H9 (cell line): ENCODE measurements at regions not wholly inside any gene's neighbourhood (a gene's known extent, or its start where the extent isn't known, plus 50 kb on each side); places are given as distances from the start of the nearest gene placed in this dataset.

ENCODE experiments used
- DNase-seq: peaks from one replicate; pipeline ENCODE4 v3.0.0-alpha.2; 2017
- H2AFZ ChIP-seq: one replicate; pipeline ENCODE4 v1.6.1; 2013; ENCODE audit warnings: mild to moderate bottlenecking, low read length, control low read depth, moderate library complexity
- H2AK5ac ChIP-seq: 2 replicates; pipeline ENCODE4 v1.6.1; 2013; ENCODE audit warnings: low read length, control low read depth, mixed read lengths; ENCODE audit not compliant: insufficient read length
- H2BK120ac ChIP-seq: one replicate; pipeline ENCODE4 v1.6.1; 2013; ENCODE audit warnings: low read depth, mild to moderate bottlenecking, low read length, control low read depth, inconsistent platforms; ENCODE audit not compliant: poor library complexity, severe bottlenecking
- H2BK12ac ChIP-seq: 2 replicates; pipeline ENCODE4 v1.6.1; 2013; ENCODE audit warnings: low read length, control low read depth, mixed read lengths, low read depth; ENCODE audit not compliant: insufficient read length
- H2BK15ac ChIP-seq: 2 replicates; pipeline ENCODE4 v1.6.1; 2013; ENCODE audit warnings: low read depth, low read length, control low read depth
- H2BK20ac ChIP-seq: one replicate; pipeline ENCODE4 v1.6.1; 2013; ENCODE audit warnings: low read depth, mild to moderate bottlenecking, low read length, control low read depth, inconsistent platforms; ENCODE audit not compliant: poor library complexity, severe bottlenecking
- H2BK5ac ChIP-seq: 2 replicates; pipeline ENCODE4 v1.6.1; 2013; ENCODE audit warnings: low read length, control low read depth, mixed read lengths; ENCODE audit not compliant: insufficient read length
- H3K14ac ChIP-seq: 2 replicates; pipeline ENCODE4 v1.6.1; 2013; ENCODE audit warnings: low read length, control low read depth; ENCODE audit not compliant: insufficient read depth
- H3K18ac ChIP-seq: 2 replicates; pipeline ENCODE4 v1.6.1; 2013; ENCODE audit warnings: low read depth, mild to moderate bottlenecking, mixed read lengths, low read length, control low read depth; ENCODE audit not compliant: insufficient read length
- H3K23ac ChIP-seq: 2 replicates; pipeline ENCODE4 v1.6.1; 2013; ENCODE audit warnings: low read length, control low read depth, mixed read lengths, low read depth; ENCODE audit not compliant: insufficient read length
- H3K23me2 ChIP-seq: 2 replicates; pipeline ENCODE4 v1.6.1; 2013; ENCODE audit warnings: low read depth, mild to moderate bottlenecking, mixed read lengths, low read length, control low read depth; ENCODE audit not compliant: insufficient read length, poor library complexity, severe bottlenecking
- H3K27ac ChIP-seq: 2 replicates; pipeline ENCODE4 v1.5.1; 2013; ENCODE audit warnings: low read length, control low read depth, mixed read lengths, low read depth; ENCODE audit not compliant: insufficient read length
- H3K27me3 ChIP-seq: 2 replicates; pipeline ENCODE4 v1.6.1; 2013; ENCODE audit warnings: low read length, control low read depth, inconsistent platforms; ENCODE audit not compliant: insufficient read depth
- H3K4ac ChIP-seq: 2 replicates; pipeline ENCODE4 v1.6.1; 2013; ENCODE audit warnings: low read depth, mild to moderate bottlenecking, control low read depth, inconsistent platforms, low read length, moderate library complexity
- H3K4me1 ChIP-seq: 2 replicates; pipeline ENCODE4 v1.6.1; 2013; ENCODE audit warnings: low read length, control low read depth, inconsistent platforms; ENCODE audit not compliant: insufficient read depth
- H3K4me2 ChIP-seq: 2 replicates; pipeline ENCODE4 v1.6.1; 2013; ENCODE audit warnings: low read length, control low read depth, mixed read lengths; ENCODE audit not compliant: insufficient read length, insufficient read depth
- H3K56ac ChIP-seq: 2 replicates; pipeline ENCODE4 v1.6.1; 2013; ENCODE audit warnings: low read depth, mild to moderate bottlenecking, mixed read lengths, low read length, control low read depth; ENCODE audit not compliant: insufficient read length
- H3K79me1 ChIP-seq: 2 replicates; pipeline ENCODE4 v1.6.1; 2013; ENCODE audit warnings: low read depth, mild to moderate bottlenecking, moderate library complexity, low read length, control low read depth, inconsistent platforms; ENCODE audit not compliant: insufficient read depth, poor library complexity, severe bottlenecking
- H3K79me2 ChIP-seq: 2 replicates; pipeline ENCODE4 v1.6.1; 2013; ENCODE audit warnings: low read length, control low read depth, inconsistent platforms; ENCODE audit not compliant: insufficient read depth
- H3K9ac ChIP-seq: 2 replicates; pipeline ENCODE4 v1.6.1; 2013; ENCODE audit warnings: low read length, control low read depth, mixed read lengths; ENCODE audit not compliant: insufficient read length; ENCODE audit errors: extremely low read depth
- H3K9me3 ChIP-seq: one replicate; pipeline ENCODE4 v1.6.1; 2013; ENCODE audit warnings: low read depth, low read length, inconsistent platforms; ENCODE audit not compliant: control insufficient read depth
- H3T11ph ChIP-seq: one replicate; pipeline ENCODE4 v1.6.1; 2013; ENCODE audit warnings: mild to moderate bottlenecking, low read length, control low read depth, inconsistent platforms
- H4K20me1 ChIP-seq: one replicate; pipeline ENCODE4 v1.6.1; 2013; ENCODE audit not compliant: control insufficient read depth, insufficient read length, insufficient read depth
- H4K5ac ChIP-seq: 2 replicates; pipeline ENCODE4 v1.6.1; 2013; ENCODE audit warnings: low read depth, mild to moderate bottlenecking, mixed read lengths, low read length, control low read depth; ENCODE audit not compliant: insufficient read length
- H4K8ac ChIP-seq: replicated peaks from 2 replicates; pipeline ENCODE4 v1.6.1; 2013; ENCODE audit warnings: low read length, control low read depth, mixed read lengths, low read depth; ENCODE audit not compliant: insufficient read length
- H4K91ac ChIP-seq: 2 replicates; pipeline ENCODE4 v1.6.1; 2013; ENCODE audit warnings: low read depth, mild to moderate bottlenecking, moderate library complexity, mixed read lengths, low read length, control low read depth; ENCODE audit not compliant: insufficient read length
- H3K27ac Mint-ChIP-seq, 3 experiments: 2 replicates in 2 of 3; 3 replicates in 1 of 3; pipeline ENCODE4 v1.8.0; 2020 to 2021; ENCODE audit warnings: mixed read lengths in 3 of 3, mild to moderate bottlenecking in 1 of 3, moderate library complexity in 1 of 3
- H3K27me3 Mint-ChIP-seq: 2 replicates; pipeline ENCODE4 v1.8.0; 2021; ENCODE audit warnings: low read depth, mild to moderate bottlenecking, moderate library complexity, mixed read lengths
- H3K36me3 Mint-ChIP-seq, 3 experiments: 2 replicates in 2 of 3; 3 replicates in 1 of 3; pipeline ENCODE4 v1.8.0; 2020 to 2021; ENCODE audit warnings: low read depth in 3 of 3, mixed read lengths in 3 of 3; ENCODE audit not compliant: insufficient read depth in 1 of 3
- H3K4me1 Mint-ChIP-seq, 2 experiments: 2 replicates each; pipeline ENCODE4 v1.8.0; 2020; ENCODE audit warnings: mixed read lengths in 2 of 2
- H3K4me3 Mint-ChIP-seq, 2 experiments: 2 replicates in 1 of 2; 3 replicates in 1 of 2; pipeline ENCODE4 v1.8.0; 2020 to 2021; ENCODE audit warnings: mild to moderate bottlenecking in 2 of 2, mixed read lengths in 2 of 2, moderate library complexity in 1 of 2
- H3K9me3 Mint-ChIP-seq, 2 experiments: 2 replicates in 1 of 2; 3 replicates in 1 of 2; pipeline ENCODE4 v1.8.0; 2020; ENCODE audit warnings: mild to moderate bottlenecking in 2 of 2, mixed read lengths in 2 of 2, moderate library complexity in 1 of 2
- WGBS: extraction: QIAGEN DNeasy Blood & Tissue Kit; methylation state at CpG from one replicate; pipeline ENCODE4 v1.1.7; 2013; ENCODE audit warnings: missing lambda C conversion rate, low lambda C conversion rate, mixed read lengths; ENCODE audit not compliant: insufficient read length; ENCODE audit errors: extremely low coverage; 5-methylcytosine and 5-hydroxymethylcytosine counted together
- TF ChIP-seq, protein P1 (sequence below): fragments of 200-600 bp; sonication (generic); conservative IDR thresholded peaks from 3 replicates; pipeline ENCODE4 v1.8.0; 2021; ENCODE audit warnings: antibody characterized with exemption, mild to moderate bottlenecking

DNA sequence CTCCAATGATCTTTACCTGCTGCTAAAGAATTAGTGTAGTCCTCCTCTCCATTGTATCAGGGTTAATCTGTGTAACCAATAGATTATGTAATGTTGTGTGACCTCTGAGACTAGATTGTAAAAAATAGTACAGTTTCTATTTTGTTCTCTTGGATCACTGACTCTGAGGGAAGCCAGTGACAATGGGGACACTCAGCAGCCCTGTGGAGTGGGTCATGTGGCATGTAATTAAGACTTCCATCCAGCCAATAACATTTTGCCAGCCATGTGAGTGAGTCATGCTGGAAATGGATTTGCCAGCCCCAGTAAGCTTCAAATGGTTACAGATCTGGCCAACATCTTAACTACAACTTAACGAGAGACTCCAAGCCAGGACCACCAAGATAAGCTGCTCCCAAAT, 332.3 kb downstream of the PTTG2 start:
- DNase-seq = no peak
- Histone ChIP-seq H2BK12ac (no peak overlapping the region), H3K18ac (no peak overlapping the region), H3K23ac (no peak overlapping the region), H3K4ac (no peak overlapping the region), H3K4me2 (no peak overlapping the region), H3K9ac (no peak overlapping the region), H4K20me1 (no peaks in the 10 kb centered on the region), H2AK5ac (no peak overlapping the region), H2AFZ (no peak overlapping the region), H4K8ac (no peak overlapping the region), H2BK5ac (no peak overlapping the region), H2BK15ac (no peak overlapping the region), H3K27ac (no peak overlapping the region), H4K91ac (no peak overlapping the region), H3K27me3 (no peaks in the 10 kb centered on the region), H3K23me2 (no peaks in the 10 kb centered on the region), H4K5ac (no peak overlapping the region), H3K9me3 (no peaks in the 10 kb centered on the region), H3K79me1 (no peaks in the 10 kb centered on the region), H2BK120ac (no peak overlapping the region), H3K14ac (no peak overlapping the region), H3T11ph (no peak overlapping the region), H3K56ac (no peak overlapping the region), H2BK20ac (no peak overlapping the region), H3K4me1 (no peaks in the 10 kb centered on the region), H3K79me2 (no peaks in the 10 kb centered on the region)
- Mint-ChIP-seq H3K9me3 (peaks cover 22 to 26% of the 10 kb centered on the region in 2 experiments), H3K4me3 (no peak overlapping the region), H3K27ac (no peak overlapping the region), H3K27me3 (no peaks in the 10 kb centered on the region; the same call in 1 of the 2 replicates), H3K4me1 (peaks cover 6% of the 10 kb centered on the region in 2 experiments), H3K36me3 (peaks cover 0 to 26% (median 4%) of the 10 kb centered on the region in 3 experiments; a peak in 6 of 7 replicates)
- TF ChIP-seq, protein P1, sequence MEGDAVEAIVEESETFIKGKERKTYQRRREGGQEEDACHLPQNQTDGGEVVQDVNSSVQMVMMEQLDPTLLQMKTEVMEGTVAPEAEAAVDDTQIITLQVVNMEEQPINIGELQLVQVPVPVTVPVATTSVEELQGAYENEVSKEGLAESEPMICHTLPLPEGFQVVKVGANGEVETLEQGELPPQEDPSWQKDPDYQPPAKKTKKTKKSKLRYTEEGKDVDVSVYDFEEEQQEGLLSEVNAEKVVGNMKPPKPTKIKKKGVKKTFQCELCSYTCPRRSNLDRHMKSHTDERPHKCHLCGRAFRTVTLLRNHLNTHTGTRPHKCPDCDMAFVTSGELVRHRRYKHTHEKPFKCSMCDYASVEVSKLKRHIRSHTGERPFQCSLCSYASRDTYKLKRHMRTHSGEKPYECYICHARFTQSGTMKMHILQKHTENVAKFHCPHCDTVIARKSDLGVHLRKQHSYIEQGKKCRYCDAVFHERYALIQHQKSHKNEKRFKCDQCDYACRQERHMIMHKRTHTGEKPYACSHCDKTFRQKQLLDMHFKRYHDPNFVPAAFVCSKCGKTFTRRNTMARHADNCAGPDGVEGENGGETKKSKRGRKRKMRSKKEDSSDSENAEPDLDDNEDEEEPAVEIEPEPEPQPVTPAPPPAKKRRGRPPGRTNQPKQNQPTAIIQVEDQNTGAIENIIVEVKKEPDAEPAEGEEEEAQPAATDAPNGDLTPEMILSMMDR = no peak
- no CpG with 5 or more reads among the region's 1 CpG for WGBS
